Right ventricle myocardium superior (tissue), 1 donor: ENCODE measurements at regions not wholly inside any gene's neighbourhood (a gene's known extent, or its start where the extent isn't known, plus 50 kb on each side); places are given as distances from the start of the nearest gene placed in this dataset.
A peak's percentile ranks its signal among the peaks of the same experiment; 100 is the strongest.

Experiments
- ATAC-seq: fragments of 200-7000 bp; cut with Tn5 transposase; one replicate; pipeline ENCODE4 v1.9.1; 2020; ENCODE audit warnings: mild to moderate bottlenecking; ENCODE audit not compliant: poor library complexity
- DNase-seq: peaks from one replicate; pipeline ENCODE4 v3.0.0-alpha.2; 2020
- intact Hi-C: fragments of 100-400 bp; cut with DNase I; formaldehyde crosslinking; loops from one replicate; pipeline ENCODE4 v1.11.2; 2022
- donor health status: DM: no; HTN: yes; CAD: no; lungs with severe emphysema.

GRCh38 chr3:103712320-103713008 is 1277.6 kb downstream of the ZPLD1 start:
- ATAC-seq (no peak), DNase-seq (no peak)
- intact Hi-C loops: no loop called here

- ATAC-seq (no peak), DNase-seq (no peak)
- intact Hi-C loops: no loop called here
These were observed 1294.7 kb downstream of the ZPLD1 start for GRCh38 chr3:103729547-103729946.

- ATAC-seq (no peak), DNase-seq (no peak)
- intact Hi-C loops: no loop called here
These were observed 1295.9 kb downstream of the ZPLD1 start for GRCh38 chr3:103730744-103731143.

- ATAC-seq: no peak
- intact Hi-C loops: no loop called here
These were observed 1318.2 kb downstream of the ZPLD1 start for GRCh38 chr3:103752986-103753385.

GRCh38 chr3:103767635-103768034 is 1332.8 kb downstream of the ZPLD1 start:
- no peak for ATAC-seq

More at GRCh38 chr3:103752986-103753385, 1318.2 kb downstream of the ZPLD1 start:
- no peak for DNase-seq

GRCh38 chr3:103785017-103785416 is 1350.2 kb downstream of the ZPLD1 start:
- intact Hi-C loops: no loop called here
- no peak for DNase-seq
- no peak for ATAC-seq

More at GRCh38 chr3:103767635-103768034, 1332.8 kb downstream of the ZPLD1 start:
- intact Hi-C loops: no loop called here
- DNase-seq: no peak

GRCh38 chr3:103785537-103785936 is 1350.7 kb downstream of the ZPLD1 start:
- DNase-seq (no peak), ATAC-seq (no peak)
- intact Hi-C loops: no loop called here

GRCh38 chr3:103786296-103786695 is 1351.5 kb downstream of the ZPLD1 start:
- DNase-seq (no peak), ATAC-seq (peak; percentile 91)
- intact Hi-C loops: no loop called here

- no peak for DNase-seq
- ATAC-seq: peak; percentile 59
- intact Hi-C loops: no loop called here
These were observed 1352.5 kb downstream of the ZPLD1 start for GRCh38 chr3:103787164-103787871.

- ATAC-seq (no peak), DNase-seq (no peak)
- intact Hi-C loops: no loop called here
These were observed 1353.1 kb downstream of the ZPLD1 start for GRCh38 chr3:103787879-103788278.

- intact Hi-C loops: no loop called here
These were observed 1357.1 kb downstream of the ZPLD1 start for GRCh38 chr3:103791786-103792515.

GRCh38 chr3:103794656-103795055 is 1359.8 kb downstream of the ZPLD1 start:
- DNase-seq (no peak), ATAC-seq (no peak)
- intact Hi-C loops: no loop called here

More at GRCh38 chr3:103791786-103792515, 1357.1 kb downstream of the ZPLD1 start:
- ATAC-seq (no peak), DNase-seq (no peak)

GRCh38 chr3:103796068-103796467 is 1361.3 kb downstream of the ZPLD1 start:
- intact Hi-C loops: no loop called here
- ATAC-seq (no peak), DNase-seq (no peak)

- no peak for ATAC-seq
- intact Hi-C loops: no loop called here
- DNase-seq: no peak
These were observed 1369.0 kb downstream of the ZPLD1 start for GRCh38 chr3:103803787-103804186.

- DNase-seq (no peak), ATAC-seq (no peak)
- intact Hi-C loops: no loop called here
These were observed 1375.4 kb downstream of the ZPLD1 start for GRCh38 chr3:103810167-103810566.

GRCh38 chr3:103813955-103814354 is 1379.1 kb downstream of the ZPLD1 start:
- intact Hi-C loops: no loop called here

GRCh38 chr3:103818398-103818797 is 1383.6 kb downstream of the ZPLD1 start:
- ATAC-seq: no peak
- intact Hi-C loops: no loop called here

More at GRCh38 chr3:103813955-103814354, 1379.1 kb downstream of the ZPLD1 start:
- no peak for ATAC-seq
- DNase-seq: no peak

GRCh38 chr3:103818800-103819199 is 1384.0 kb downstream of the ZPLD1 start:
- no peak for ATAC-seq
- no peak for DNase-seq
- intact Hi-C loops: no loop called here

More at GRCh38 chr3:103818398-103818797, 1383.6 kb downstream of the ZPLD1 start:
- no peak for DNase-seq

- intact Hi-C loops: no loop called here
- ATAC-seq (no peak), DNase-seq (no peak)
These were observed 1390.8 kb downstream of the ZPLD1 start for GRCh38 chr3:103825586-103825985.
